Common myeloid progenitor, CD34-positive (primary cell): ENCODE measurements at regions not wholly inside any gene's neighbourhood (a gene's known extent, or its start where the extent isn't known, plus 50 kb on each side); places are given as distances from the start of the nearest gene placed in this dataset.
"Not testable (repeated sequence)": the region's sequence is repeated elsewhere in the genome, so short reads cannot be mapped to it uniquely, and the experiment has no call there.

Experiments
- CTCF ChIA-PET: fragments of 350-600 bp; sonication (Branson Sonifier 250); formaldehyde crosslinking; loops from one replicate; lab custom pipeline; 2021; ENCODE audit warnings: antibody characterized with exemption; lab: Charles Lee
- POLR2A ChIA-PET: fragments of 350-600 bp; sonication (Branson Sonifier 250); formaldehyde crosslinking; loops from one replicate; lab custom pipeline; 2021; ENCODE audit warnings: antibody characterized with exemption; lab: Charles Lee
- DNase-seq, 3 donors: peaks; one replicate each; pipeline versions ENCODE4 v3.0.0 to v3.0.0-alpha.2; 2013
- H3K27ac ChIP-seq, 2 experiments: 1 replicate in 1 of 2; 2 replicates in 1 of 2; pipeline ENCODE4 v1.7.0; 2013; ENCODE audit warnings: inconsistent platforms in 2 of 2, low read length in 2 of 2, mild to moderate bottlenecking in 2 of 2, low read depth in 1 of 2, moderate library complexity in 1 of 2; ENCODE audit not compliant: severe bottlenecking in 2 of 2, insufficient read depth in 1 of 2, poor library complexity in 1 of 2
- H3K27me3 ChIP-seq, 5 experiments: replicated peaks in 2 of 5; 1 replicate in 3 of 5; 2 replicates in 2 of 5; pipeline versions ENCODE4 v1.6.1 to v1.7.0; 2013; ENCODE audit warnings: low read length in 4 of 5, mild to moderate bottlenecking in 2 of 5, moderate library complexity in 2 of 5, inconsistent platforms in 1 of 5; ENCODE audit not compliant: insufficient read depth in 5 of 5, control insufficient read depth in 4 of 5
- H3K36me3 ChIP-seq, 4 experiments: 1 replicate in 2 of 4; 2 replicates in 2 of 4; pipeline versions ENCODE4 v1.6.1 to v1.7.0; 2013; ENCODE audit warnings: low read length in 3 of 4, control low read depth in 1 of 4, mild to moderate bottlenecking in 1 of 4; ENCODE audit not compliant: control insufficient read depth in 4 of 4, insufficient read depth in 4 of 4
- H3K4me1 ChIP-seq, 4 experiments: 1 replicate in 3 of 4; 2 replicates in 1 of 4; pipeline versions ENCODE4 v1.6.1 to v1.7.1; 2013; ENCODE audit warnings: low read length in 3 of 4, mild to moderate bottlenecking in 3 of 4, control low read depth in 1 of 4, inconsistent platforms in 1 of 4, moderate library complexity in 1 of 4; ENCODE audit not compliant: control insufficient read depth in 4 of 4, insufficient read depth in 4 of 4; ENCODE audit errors: control extremely low read depth in 1 of 4
- H3K4me3 ChIP-seq, 7 experiments: 1 replicate in 4 of 7; 2 replicates in 3 of 7; pipeline versions ENCODE4 v1.5.1 to v1.7.0; 2013; ENCODE audit warnings: mild to moderate bottlenecking in 7 of 7, low read length in 6 of 7, moderate library complexity in 6 of 7, inconsistent platforms in 2 of 7, low read depth in 2 of 7, control low read depth in 1 of 7; ENCODE audit not compliant: insufficient read depth in 4 of 7, control insufficient read depth in 1 of 7; ENCODE audit errors: extremely low read depth in 1 of 7
- H3K9me3 ChIP-seq, 5 experiments: 1 replicate in 4 of 5; 2 replicates in 1 of 5; pipeline versions ENCODE4 v1.6.1 to v1.7.1; 2013; ENCODE audit warnings: low read length in 4 of 5, mild to moderate bottlenecking in 2 of 5, inconsistent platforms in 1 of 5, low read depth in 1 of 5, moderate library complexity in 1 of 5; ENCODE audit not compliant: control insufficient read depth in 4 of 5, insufficient read depth in 2 of 5; ENCODE audit errors: control extremely low read depth in 1 of 5
- WGBS: methylation state at CpG from one replicate; pipeline ENCODE4 v1.1.5; 2013; ENCODE audit not compliant: insufficient coverage; 5-methylcytosine and 5-hydroxymethylcytosine counted together

- 91% methylated on average over 3 of the region's 6 CpGs for WGBS
- H3K27me3 ChIP-seq, H3K4me1 ChIP-seq, DNase-seq, POLR2A ChIA-PET, H3K27ac ChIP-seq, H3K36me3 ChIP-seq, H3K4me3 ChIP-seq, H3K9me3 ChIP-seq: not testable (repeated sequence)
- CTCF ChIA-PET: interaction anchor here (1.4 to 2.0 kb wide), 3 partner anchors 11 to 35 kb away, joined by 4 to 12 read pairs (median 4); no protein-coding TSS in a partner anchor
These were observed 501.4 kb downstream of the TMEM121 start for GRCh38 chr14:106027759-106028158.

GRCh38 chr14:106029959-106030358 lies 503.6 kb downstream of the TMEM121 start:
- ChIA-PET POLR2A (interaction anchor here (0.6 kb wide), 1 partner anchor 10 kb away, joined by 3 read pairs; no protein-coding TSS in a partner anchor), CTCF (interaction anchor here (1.2 to 2.0 kb wide), 4 partner anchors 8 to 21 kb away, joined by 3 to 12 read pairs (median 5); no protein-coding TSS in a partner anchor)
- 100% methylated on average over 1 of the region's 4 CpGs for WGBS
- H3K4me1 ChIP-seq: no peaks in the 10 kb centered on the region
- H3K4me3 ChIP-seq: no peak overlapping the region
- H3K27ac ChIP-seq: no peak overlapping the region
- no peaks in the 10 kb centered on the region for H3K9me3 ChIP-seq
- H3K27me3 ChIP-seq: peaks cover 0 to 3% (median 2%) of the 10 kb centered on the region in 5 experiments
- DNase-seq: no peak
- H3K36me3 ChIP-seq: no peaks in the 10 kb centered on the region

DNA sequence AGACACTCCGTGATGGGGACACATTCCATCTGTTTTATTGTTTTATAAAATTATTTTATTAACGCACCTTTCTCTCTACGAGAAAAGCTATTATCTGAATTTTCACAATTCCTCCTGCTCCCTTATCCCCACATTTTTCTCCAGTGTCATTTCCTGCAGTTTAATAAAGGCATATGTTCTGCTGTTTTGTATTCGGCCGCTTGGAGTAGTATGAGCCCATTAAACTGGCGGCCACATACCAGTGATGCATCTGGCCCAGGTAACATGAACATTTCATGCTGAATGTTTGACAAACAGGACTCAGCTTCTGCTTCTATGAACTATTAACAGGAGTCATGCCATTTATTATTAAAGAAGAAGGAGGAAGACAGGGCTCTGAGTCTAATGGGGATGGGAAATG lies 511.0 kb downstream of the TMEM121 start:
- WGBS: 28% methylated on average over 3 of the region's 6 CpGs
- POLR2A ChIA-PET: no interaction called here

GRCh38 chr14:106038263-106038662 lies 511.9 kb downstream of the TMEM121 start:
- Histone ChIP-seq H3K9me3 (no peaks in the 10 kb centered on the region), H3K27ac (no peak overlapping the region), H3K27me3 (no peaks in the 10 kb centered on the region), H3K4me1 (peaks cover 0 to 17% (median 11%) of the 10 kb centered on the region in 4 experiments), H3K36me3 (no peaks in the 10 kb centered on the region), H3K4me3 (no peak overlapping the region)
- CTCF ChIA-PET: interaction anchor here (1.1 to 3.9 kb wide), 8 partner anchors 9 to 494 kb away, joined by 3 to 12 read pairs (median 4); no protein-coding TSS in a partner anchor
- POLR2A ChIA-PET: no interaction called here
- no peak for DNase-seq
- 97% methylated on average over 3 of the region's 3 CpGs for WGBS

More for the DNA sequence above, 511.0 kb downstream of the TMEM121 start:
- H3K9me3 ChIP-seq: no peaks in the 10 kb centered on the region
- no peak overlapping the region for H3K4me3 ChIP-seq
- no peaks in the 10 kb centered on the region for H3K36me3 ChIP-seq
- CTCF ChIA-PET: interaction anchor here (0.8 to 3.9 kb wide), 10 partner anchors 9 to 91 kb away, joined by 3 to 12 read pairs (median 4); no protein-coding TSS in a partner anchor
- peaks cover 0 to 17% (median 11%) of the 10 kb centered on the region in 4 experiments for H3K4me1 ChIP-seq
- DNase-seq: peak in 1 of 3 donors; percentile 30
- no peaks in the 10 kb centered on the region for H3K27me3 ChIP-seq
- no peak overlapping the region for H3K27ac ChIP-seq

DNA sequence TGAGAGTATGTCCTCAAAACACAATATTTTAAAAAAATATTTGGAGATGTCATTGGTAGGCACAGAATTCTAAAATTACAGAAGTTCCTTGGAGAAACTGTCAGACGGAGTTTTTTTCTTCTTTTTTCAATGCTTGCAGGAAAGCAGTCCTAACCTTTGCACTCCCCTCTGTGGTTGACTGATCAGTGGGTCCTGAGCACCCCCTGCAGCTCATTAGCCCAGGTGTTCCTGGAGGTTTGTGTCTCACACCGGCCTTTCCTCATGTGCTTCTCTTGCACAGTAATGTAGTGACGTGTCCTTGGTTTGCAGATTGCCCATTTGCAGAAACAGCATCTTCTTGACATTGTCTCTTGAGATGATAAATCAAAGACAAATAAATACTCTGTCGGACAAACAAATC lies 513.0 kb downstream of the TMEM121 start:
- DNase-seq: peak; percentile 55 to 80 (median 75)
- Histone ChIP-seq H3K36me3 (no peaks in the 10 kb centered on the region), H3K27ac (no peak overlapping the region), H3K4me3 (no peak overlapping the region), H3K4me1 (peaks cover 0 to 17% (median 11%) of the 10 kb centered on the region in 4 experiments), H3K9me3 (no peaks in the 10 kb centered on the region), H3K27me3 (no peaks in the 10 kb centered on the region)
- ChIA-PET CTCF (interaction anchor here (1.0 to 3.9 kb wide), 12 partner anchors 9 to 495 kb away, joined by 3 to 12 read pairs (median 4); no protein-coding TSS in a partner anchor), POLR2A (interaction anchor here (0.9 kb wide), 1 partner anchor 10 kb away, joined by 3 read pairs; no protein-coding TSS in a partner anchor)
- 11% methylated on average over 3 of the region's 4 CpGs for WGBS

DNA sequence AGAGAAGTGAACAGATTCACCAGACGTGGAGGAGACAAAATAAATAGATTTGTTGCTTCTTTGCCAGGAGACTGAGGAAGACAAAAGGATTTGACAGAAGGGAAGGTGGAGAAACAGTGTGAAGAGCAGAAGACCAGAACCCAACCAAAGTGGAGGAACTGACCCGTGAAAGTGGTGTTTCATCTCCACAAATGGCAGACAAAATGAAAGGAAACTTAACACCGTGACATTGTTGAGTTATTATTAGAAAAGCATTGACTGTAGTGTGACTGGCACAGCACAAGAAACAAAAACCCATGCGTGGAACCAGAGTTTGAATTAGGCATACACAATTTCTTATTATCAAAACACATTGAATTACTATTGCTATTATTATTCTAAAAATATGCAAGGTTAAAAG lies 518.1 kb downstream of the TMEM121 start:
- POLR2A ChIA-PET: no interaction called here

GRCh38 chr14:106044949-106045596 lies 518.7 kb downstream of the TMEM121 start:
- Histone ChIP-seq H3K4me3 (no peak overlapping the region), H3K4me1 (no peaks in the 10 kb centered on the region), H3K36me3 (no peaks in the 10 kb centered on the region), H3K27me3 (peaks cover 0 to 3% (median 0%) of the 10 kb centered on the region in 5 experiments), H3K27ac (no peak overlapping the region), H3K9me3 (peaks cover 0 to 1% (median 0%) of the 10 kb centered on the region in 5 experiments)
- ChIA-PET CTCF (interaction anchor here (0.8 to 3.1 kb wide), 12 partner anchors 9 to 100 kb away, joined by 3 to 21 read pairs (median 4); no protein-coding TSS in a partner anchor), POLR2A (no interaction called here)
- DNase-seq: peak; percentile 91 to 94 (median 93)
- 56% methylated on average over 8 of the region's 9 CpGs for WGBS

More for the DNA sequence above, 518.1 kb downstream of the TMEM121 start:
- no peak overlapping the region for H3K4me3 ChIP-seq
- H3K36me3 ChIP-seq: no peaks in the 10 kb centered on the region
- no peaks in the 10 kb centered on the region for H3K4me1 ChIP-seq
- WGBS: 100% methylated on average over 2 of the region's 4 CpGs
- peaks cover 0 to 1% (median 0%) of the 10 kb centered on the region in 5 experiments for H3K9me3 ChIP-seq
- no peak for DNase-seq
- H3K27ac ChIP-seq: no peak overlapping the region
- peaks cover 0 to 3% (median 0%) of the 10 kb centered on the region in 5 experiments for H3K27me3 ChIP-seq
- CTCF ChIA-PET: interaction anchor here (0.8 to 3.1 kb wide), 9 partner anchors 9 to 99 kb away, joined by 3 to 21 read pairs (median 5); no protein-coding TSS in a partner anchor
